Astrocyte (in vitro differentiated cells and primary cell): ENCODE measurements at regions not wholly inside any gene's neighbourhood (a gene's known extent, or its start where the extent isn't known, plus 50 kb on each side); places are given as distances from the start of the nearest gene placed in this dataset.

Experiments
- EZH2 ChIP-seq: IDR thresholded peaks from 2 replicates; pipeline ENCODE4 v1.6.1; 2012; ENCODE audit warnings: mild to moderate bottlenecking, low read length, inconsistent platforms; ENCODE audit not compliant: insufficient read depth
- TF ChIP-seq, protein P1 (sequence below): IDR thresholded peaks from 2 replicates; pipeline ENCODE4 v1.5.1; 2011; ENCODE audit warnings: low read depth, mild to moderate bottlenecking, inconsistent platforms, low read length, moderate library complexity; ENCODE audit not compliant: insufficient read depth

DNA sequence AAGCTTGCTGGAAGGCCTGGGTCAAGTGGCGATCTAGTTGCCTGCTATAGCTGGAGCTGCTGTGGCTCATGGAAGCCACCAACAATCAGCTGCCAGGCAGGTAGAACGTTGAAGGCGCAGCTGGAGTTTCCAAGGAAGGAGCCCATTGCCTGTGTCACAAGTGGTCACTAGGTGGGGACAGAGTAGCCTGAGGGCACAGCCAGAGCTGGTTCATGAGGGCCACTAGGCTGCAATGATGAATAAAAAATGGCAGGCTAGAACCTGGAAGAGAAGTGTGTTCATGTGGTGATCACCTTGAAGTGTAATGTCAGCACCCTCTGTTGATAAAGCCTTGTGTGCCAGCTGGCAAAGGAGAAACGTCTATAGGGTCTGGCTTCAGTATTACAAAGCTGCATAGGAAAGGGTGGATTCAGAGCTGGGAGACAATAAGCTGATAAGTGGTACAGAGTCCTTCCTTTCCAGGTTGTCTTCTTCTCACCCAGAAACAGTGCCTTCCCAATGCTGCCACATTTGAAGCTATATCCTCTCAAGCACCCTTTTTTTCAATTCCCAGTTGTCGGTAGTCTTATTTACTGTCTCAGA lies 165.8 kb downstream of the EMP1 start:
- no peak for TF ChIP-seq EZH2
- TF ChIP-seq, protein P1, sequence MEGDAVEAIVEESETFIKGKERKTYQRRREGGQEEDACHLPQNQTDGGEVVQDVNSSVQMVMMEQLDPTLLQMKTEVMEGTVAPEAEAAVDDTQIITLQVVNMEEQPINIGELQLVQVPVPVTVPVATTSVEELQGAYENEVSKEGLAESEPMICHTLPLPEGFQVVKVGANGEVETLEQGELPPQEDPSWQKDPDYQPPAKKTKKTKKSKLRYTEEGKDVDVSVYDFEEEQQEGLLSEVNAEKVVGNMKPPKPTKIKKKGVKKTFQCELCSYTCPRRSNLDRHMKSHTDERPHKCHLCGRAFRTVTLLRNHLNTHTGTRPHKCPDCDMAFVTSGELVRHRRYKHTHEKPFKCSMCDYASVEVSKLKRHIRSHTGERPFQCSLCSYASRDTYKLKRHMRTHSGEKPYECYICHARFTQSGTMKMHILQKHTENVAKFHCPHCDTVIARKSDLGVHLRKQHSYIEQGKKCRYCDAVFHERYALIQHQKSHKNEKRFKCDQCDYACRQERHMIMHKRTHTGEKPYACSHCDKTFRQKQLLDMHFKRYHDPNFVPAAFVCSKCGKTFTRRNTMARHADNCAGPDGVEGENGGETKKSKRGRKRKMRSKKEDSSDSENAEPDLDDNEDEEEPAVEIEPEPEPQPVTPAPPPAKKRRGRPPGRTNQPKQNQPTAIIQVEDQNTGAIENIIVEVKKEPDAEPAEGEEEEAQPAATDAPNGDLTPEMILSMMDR = peak; percentile 81
